ENCODE measurements at regions not wholly inside any gene's neighbourhood (a gene's known extent, or its start where the extent isn't known, plus 50 kb on each side); places are given as distances from the start of the nearest gene placed in this dataset.

GRCh38 chr12:46903058-46903457 is 77.3 kb upstream of the SLC38A4 start:
- TF ChIP-seq HDGF (IDR thresholded peaks at IDR 0.05; ENCODE audit: borderline replicate concordance): no peak
- no peak for TF ChIP-seq FOXA1 (IDR thresholded peaks at IDR 0.05)
- TF ChIP-seq CTBP1 (IDR thresholded peaks at IDR 0.05; ENCODE audit: borderline replicate concordance): no peak

Data from HEK293T (cell line).